ENCODE measurements at regions not wholly inside any gene's neighbourhood (a gene's known extent, or its start where the extent isn't known, plus 50 kb on each side); places are given as distances from the start of the nearest gene placed in this dataset.

DNA sequence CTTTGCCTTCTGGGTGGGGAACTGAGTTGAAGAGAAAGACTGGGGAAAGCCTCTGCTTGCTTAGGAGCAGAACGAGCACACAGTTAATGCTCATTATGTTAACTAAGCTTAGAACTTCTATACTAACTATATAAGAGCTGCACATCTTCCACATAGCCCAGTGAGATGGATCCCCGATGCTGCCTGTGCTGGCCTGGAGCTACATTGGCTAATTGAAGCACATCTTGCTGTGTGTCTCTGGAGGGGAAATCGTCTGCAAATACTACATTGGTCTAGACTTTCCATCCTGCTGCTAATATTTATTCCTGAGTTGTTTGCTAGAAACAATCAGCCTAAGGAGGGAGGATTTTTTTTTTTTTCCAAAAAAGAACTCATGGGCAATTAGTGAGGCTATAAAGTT, 406.3 kb downstream of the HAPSTR1 start:
- H2AFZ ChIP-seq (ENCODE audit: low read length) = no peak overlapping the region
- H3K27me3 ChIP-seq (replicated peaks; ENCODE audit: insufficient read depth, low read length) = no peaks in the 10 kb centered on the region
- H3K27ac ChIP-seq (ENCODE audit: low read length) = no peak overlapping the region
- DNase-seq = no peak
- H4K20me1 ChIP-seq (ENCODE audit: insufficient read depth, low read length) = no peaks in the 10 kb centered on the region
- no peaks in the 10 kb centered on the region for H3K79me2 ChIP-seq (ENCODE audit: low read length)
- H3K4me1 ChIP-seq (ENCODE audit: low read length) = no peaks in the 10 kb centered on the region
- H3K9me2 ChIP-seq (replicated peaks; ENCODE audit: insufficient read depth, low read length) = no peaks in the 10 kb centered on the region
- TF ChIP-seq EZH2 (optimal IDR thresholded peaks at IDR 0.05; ENCODE audit: low read depth, low read length) = no peak
- TF ChIP-seq EZH2phosphoT487 (IDR thresholded peaks at IDR 0.05; ENCODE audit: low read length) = no peak
- TF ChIP-seq, protein P1, sequence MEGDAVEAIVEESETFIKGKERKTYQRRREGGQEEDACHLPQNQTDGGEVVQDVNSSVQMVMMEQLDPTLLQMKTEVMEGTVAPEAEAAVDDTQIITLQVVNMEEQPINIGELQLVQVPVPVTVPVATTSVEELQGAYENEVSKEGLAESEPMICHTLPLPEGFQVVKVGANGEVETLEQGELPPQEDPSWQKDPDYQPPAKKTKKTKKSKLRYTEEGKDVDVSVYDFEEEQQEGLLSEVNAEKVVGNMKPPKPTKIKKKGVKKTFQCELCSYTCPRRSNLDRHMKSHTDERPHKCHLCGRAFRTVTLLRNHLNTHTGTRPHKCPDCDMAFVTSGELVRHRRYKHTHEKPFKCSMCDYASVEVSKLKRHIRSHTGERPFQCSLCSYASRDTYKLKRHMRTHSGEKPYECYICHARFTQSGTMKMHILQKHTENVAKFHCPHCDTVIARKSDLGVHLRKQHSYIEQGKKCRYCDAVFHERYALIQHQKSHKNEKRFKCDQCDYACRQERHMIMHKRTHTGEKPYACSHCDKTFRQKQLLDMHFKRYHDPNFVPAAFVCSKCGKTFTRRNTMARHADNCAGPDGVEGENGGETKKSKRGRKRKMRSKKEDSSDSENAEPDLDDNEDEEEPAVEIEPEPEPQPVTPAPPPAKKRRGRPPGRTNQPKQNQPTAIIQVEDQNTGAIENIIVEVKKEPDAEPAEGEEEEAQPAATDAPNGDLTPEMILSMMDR (IDR thresholded peaks at IDR 0.05; ENCODE audit: low read length) = no peak
- no peaks in the 10 kb centered on the region for H3F3A ChIP-seq (ENCODE audit: insufficient read depth, low read length)
- H3K4me2 ChIP-seq (ENCODE audit: low read depth, low read length) = no peak overlapping the region
- no peaks in the 10 kb centered on the region for H3K36me3 ChIP-seq (replicated peaks; ENCODE audit: insufficient read depth, low read length)
- no peaks in the 10 kb centered on the region for H3K9me3 ChIP-seq (replicated peaks; ENCODE audit: insufficient read depth, low read length)
- no peak overlapping the region for H3K9ac ChIP-seq (ENCODE audit: low read length)
- H3K4me3 ChIP-seq (ENCODE audit: low read length) = no peak overlapping the region

DNA sequence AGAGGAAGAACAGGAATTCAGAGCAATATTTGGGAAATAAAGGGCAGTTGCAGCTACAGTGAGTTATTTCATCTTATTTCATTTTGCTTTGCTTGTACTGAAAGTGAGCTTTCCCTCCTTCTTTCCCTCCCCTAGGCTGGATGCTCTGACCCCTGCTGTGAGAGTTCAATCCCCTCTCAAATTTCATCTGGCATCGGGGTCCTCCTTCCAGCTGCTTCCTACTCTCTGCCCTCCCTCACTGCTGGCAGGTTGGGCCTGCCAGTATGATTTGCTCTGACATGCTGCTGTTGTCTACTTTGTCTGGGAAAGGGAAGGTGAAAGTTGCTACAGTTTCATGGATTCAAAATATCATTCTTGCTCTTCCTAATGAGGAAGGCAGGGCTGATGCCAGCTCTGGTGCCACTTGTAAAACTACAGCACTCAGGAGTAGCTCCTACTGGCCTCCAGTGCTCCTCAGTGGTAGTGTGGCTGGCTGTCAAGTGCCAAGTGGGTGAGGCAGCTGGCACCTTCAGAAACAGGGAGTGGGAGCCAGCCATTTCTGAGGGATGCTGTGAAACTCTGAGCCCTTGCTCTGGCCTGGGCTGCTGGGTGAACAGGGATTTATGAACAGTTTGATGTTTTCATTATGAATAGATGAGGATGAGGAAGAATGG, 408.6 kb downstream of the HAPSTR1 start:
- DNase-seq = no peak
- Histone ChIP-seq H2AFZ (ENCODE audit: low read length) (no peak overlapping the region), H3K27me3 (replicated peaks; ENCODE audit: insufficient read depth, low read length) (no peaks in the 10 kb centered on the region), H3K79me2 (ENCODE audit: low read length) (no peaks in the 10 kb centered on the region), H4K20me1 (ENCODE audit: insufficient read depth, low read length) (no peaks in the 10 kb centered on the region), H3K9me3 (replicated peaks; ENCODE audit: insufficient read depth, low read length) (no peaks in the 10 kb centered on the region), H3K4me2 (ENCODE audit: low read depth, low read length) (no peak overlapping the region), H3K4me1 (ENCODE audit: low read length) (no peaks in the 10 kb centered on the region), H3K27ac (ENCODE audit: low read length) (no peak overlapping the region), H3K9ac (ENCODE audit: low read length) (no peak overlapping the region), H3K36me3 (replicated peaks; ENCODE audit: insufficient read depth, low read length) (no peaks in the 10 kb centered on the region), H3F3A (ENCODE audit: insufficient read depth, low read length) (no peaks in the 10 kb centered on the region), H3K9me2 (replicated peaks; ENCODE audit: insufficient read depth, low read length) (no peaks in the 10 kb centered on the region), H3K4me3 (ENCODE audit: low read length) (no peak overlapping the region)
- TF ChIP-seq, protein P1 (IDR thresholded peaks at IDR 0.05; ENCODE audit: low read length) = no peak
- TF ChIP-seq EZH2phosphoT487 (IDR thresholded peaks at IDR 0.05; ENCODE audit: low read length) (no peak), EZH2 (optimal IDR thresholded peaks at IDR 0.05; ENCODE audit: low read depth, low read length) (no peak)

DNA sequence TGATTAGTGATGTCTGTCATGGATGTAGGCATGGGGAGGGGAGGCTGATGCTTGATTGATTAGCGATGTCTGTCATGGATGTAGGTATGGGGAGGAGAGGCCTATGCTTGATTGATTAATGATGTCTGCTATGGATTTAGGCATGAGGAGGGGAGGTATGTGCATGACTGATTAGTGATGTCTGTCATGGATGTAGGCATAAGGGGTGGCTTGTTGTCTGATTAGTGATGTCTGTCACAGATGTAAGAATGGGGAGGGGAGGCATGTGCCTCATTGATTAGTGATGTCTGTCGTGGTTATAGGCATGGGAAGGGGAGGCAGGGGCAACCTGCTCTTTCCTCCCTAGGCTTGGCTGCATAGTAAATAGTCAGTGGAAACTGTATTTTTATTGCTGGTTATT, 409.4 kb downstream of the HAPSTR1 start:
- Histone ChIP-seq H3K9me3 (replicated peaks; ENCODE audit: insufficient read depth, low read length) (no peaks in the 10 kb centered on the region), H3K9me2 (replicated peaks; ENCODE audit: insufficient read depth, low read length) (no peaks in the 10 kb centered on the region), H4K20me1 (ENCODE audit: insufficient read depth, low read length) (no peaks in the 10 kb centered on the region), H2AFZ (ENCODE audit: low read length) (no peak overlapping the region), H3K4me1 (ENCODE audit: low read length) (no peaks in the 10 kb centered on the region), H3K27ac (ENCODE audit: low read length) (no peak overlapping the region), H3F3A (ENCODE audit: insufficient read depth, low read length) (no peaks in the 10 kb centered on the region), H3K4me3 (ENCODE audit: low read length) (no peak overlapping the region), H3K79me2 (ENCODE audit: low read length) (no peaks in the 10 kb centered on the region), H3K27me3 (replicated peaks; ENCODE audit: insufficient read depth, low read length) (no peaks in the 10 kb centered on the region), H3K9ac (ENCODE audit: low read length) (no peak overlapping the region), H3K4me2 (ENCODE audit: low read depth, low read length) (no peak overlapping the region), H3K36me3 (replicated peaks; ENCODE audit: insufficient read depth, low read length) (no peaks in the 10 kb centered on the region)
- no peak for DNase-seq
- TF ChIP-seq EZH2 (optimal IDR thresholded peaks at IDR 0.05; ENCODE audit: low read depth, low read length) (no peak), EZH2phosphoT487 (IDR thresholded peaks at IDR 0.05; ENCODE audit: low read length) (no peak)
- TF ChIP-seq, protein P1 (IDR thresholded peaks at IDR 0.05; ENCODE audit: low read length) = no peak
